GM13977 (cell line): ENCODE measurements at regions not wholly inside any gene's neighbourhood (a gene's known extent, or its start where the extent isn't known, plus 50 kb on each side); places are given as distances from the start of the nearest gene placed in this dataset.

Source experiments
- DNase-seq: peaks from one replicate; pipeline ENCODE4 v3.0.0; 2012; ENCODE audit warnings: low spot score
- in situ Hi-C: fragments of 300-500 bp; cut with MboI; formaldehyde crosslinking; loops from one replicate; pipeline ENCODE4 v1.12.0; 2022; ENCODE audit warnings: low sequenced_read_pairs, low pct_unique_long_range_greater_than_20kb, mixed read lengths, inconsistent platforms; ENCODE audit not compliant: unreplicated experiment
- TF ChIP-seq, protein P1 (sequence below): IDR thresholded peaks from 2 replicates; pipeline ENCODE4 v1.5.1; 2012; ENCODE audit warnings: mild to moderate bottlenecking, control low read depth; ENCODE audit not compliant: insufficient read depth; ENCODE audit errors: extremely low read depth, missing control alignments

DNA sequence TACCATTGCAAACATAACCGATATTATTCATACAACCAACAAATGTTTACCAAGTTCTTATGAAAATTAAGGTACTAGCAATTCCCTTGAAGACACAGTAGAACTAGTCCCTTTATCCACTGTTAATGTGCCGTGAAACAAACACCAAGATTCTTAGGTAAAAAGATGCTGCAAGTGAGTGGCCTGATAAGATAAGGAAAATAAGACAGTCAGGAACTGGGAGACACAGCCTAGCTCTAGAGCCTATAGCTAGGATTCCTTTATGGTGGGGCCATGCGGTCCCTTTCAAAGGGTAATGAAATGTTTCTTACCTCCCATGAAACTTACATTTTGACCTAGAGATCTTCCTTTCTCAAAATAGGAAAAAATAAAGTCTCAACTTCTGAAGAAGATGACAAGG, 658.4 kb upstream of the MIR17HG start:
- TF ChIP-seq, protein P1, sequence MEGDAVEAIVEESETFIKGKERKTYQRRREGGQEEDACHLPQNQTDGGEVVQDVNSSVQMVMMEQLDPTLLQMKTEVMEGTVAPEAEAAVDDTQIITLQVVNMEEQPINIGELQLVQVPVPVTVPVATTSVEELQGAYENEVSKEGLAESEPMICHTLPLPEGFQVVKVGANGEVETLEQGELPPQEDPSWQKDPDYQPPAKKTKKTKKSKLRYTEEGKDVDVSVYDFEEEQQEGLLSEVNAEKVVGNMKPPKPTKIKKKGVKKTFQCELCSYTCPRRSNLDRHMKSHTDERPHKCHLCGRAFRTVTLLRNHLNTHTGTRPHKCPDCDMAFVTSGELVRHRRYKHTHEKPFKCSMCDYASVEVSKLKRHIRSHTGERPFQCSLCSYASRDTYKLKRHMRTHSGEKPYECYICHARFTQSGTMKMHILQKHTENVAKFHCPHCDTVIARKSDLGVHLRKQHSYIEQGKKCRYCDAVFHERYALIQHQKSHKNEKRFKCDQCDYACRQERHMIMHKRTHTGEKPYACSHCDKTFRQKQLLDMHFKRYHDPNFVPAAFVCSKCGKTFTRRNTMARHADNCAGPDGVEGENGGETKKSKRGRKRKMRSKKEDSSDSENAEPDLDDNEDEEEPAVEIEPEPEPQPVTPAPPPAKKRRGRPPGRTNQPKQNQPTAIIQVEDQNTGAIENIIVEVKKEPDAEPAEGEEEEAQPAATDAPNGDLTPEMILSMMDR: no peak
- in situ Hi-C loops: no loop called here
- no peak for DNase-seq

DNA sequence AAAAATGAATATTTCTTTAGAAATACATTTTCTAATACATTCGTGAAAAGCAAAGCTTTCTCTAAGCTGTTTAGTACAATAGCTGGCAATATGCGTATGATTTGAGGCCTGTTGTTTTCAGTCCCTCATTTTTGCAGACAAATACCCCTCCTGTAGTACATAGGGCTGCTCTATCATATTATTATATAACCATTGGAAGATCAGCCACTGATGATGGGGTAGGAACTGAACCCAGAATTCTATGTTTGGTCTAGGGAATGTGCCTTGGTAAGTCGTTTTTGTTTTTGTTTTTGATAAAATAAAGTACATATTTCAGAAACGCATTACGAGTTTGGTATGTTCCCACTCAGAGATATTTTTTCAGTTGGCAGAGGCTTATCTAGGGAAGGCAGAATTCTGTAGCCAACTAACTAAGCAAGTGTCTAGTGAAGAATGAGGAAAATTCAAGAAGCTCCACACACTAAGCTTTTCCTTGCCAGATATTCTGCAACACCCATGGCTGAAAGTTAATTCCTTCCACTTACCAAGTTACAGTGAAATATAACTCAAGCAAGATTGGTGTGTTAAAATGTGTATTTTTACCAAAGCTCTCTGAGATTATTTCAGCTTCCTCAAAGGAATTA, 656.9 kb upstream of the MIR17HG start:
- in situ Hi-C loops: no loop called here
- TF ChIP-seq, protein P1: no peak
- DNase-seq: no peak

DNA sequence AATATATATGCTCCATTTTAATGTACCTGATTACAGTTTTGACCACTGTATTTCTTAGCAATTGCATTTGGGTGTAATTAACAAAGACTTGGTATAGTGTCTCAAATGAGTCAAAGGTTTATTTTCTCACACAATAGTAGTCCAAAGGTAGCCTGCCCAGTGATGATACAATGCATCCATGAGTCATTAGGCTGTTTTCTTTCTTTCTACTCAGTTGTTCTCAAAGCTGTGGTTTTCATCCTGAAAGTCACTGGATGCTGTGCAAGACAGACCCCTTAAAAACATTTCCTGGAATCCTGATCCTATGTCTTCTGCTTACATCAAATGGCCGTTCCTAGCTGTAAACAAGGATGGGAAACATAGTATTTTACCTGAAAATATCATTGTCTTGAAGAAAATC, 651.2 kb upstream of the MIR17HG start:
- no peak for DNase-seq
- TF ChIP-seq, protein P1: no peak

DNA sequence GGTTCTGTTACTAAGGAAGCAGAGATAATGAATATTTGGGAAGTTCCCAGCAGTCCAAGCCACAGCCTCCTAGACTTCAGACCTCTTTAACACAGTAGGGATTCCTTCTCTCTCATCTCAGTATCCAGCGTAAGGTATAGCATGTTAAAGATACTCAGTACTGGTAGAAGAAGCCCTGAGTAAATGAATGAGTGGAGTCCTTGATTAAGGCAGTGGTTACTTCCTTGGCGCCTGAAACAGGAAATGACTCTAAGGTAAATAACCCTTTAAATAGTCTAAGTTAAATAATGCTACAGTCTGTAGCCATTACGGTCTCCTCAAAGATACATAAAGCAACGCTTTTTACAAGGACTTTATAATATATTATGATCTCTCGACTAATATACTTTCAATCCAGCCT, 650.8 kb upstream of the MIR17HG start:
- TF ChIP-seq, protein P1: no peak
- DNase-seq: no peak
- in situ Hi-C loops: no loop called here

More for the DNA sequence above, 651.2 kb upstream of the MIR17HG start:
- in situ Hi-C loops: no loop called here

DNA sequence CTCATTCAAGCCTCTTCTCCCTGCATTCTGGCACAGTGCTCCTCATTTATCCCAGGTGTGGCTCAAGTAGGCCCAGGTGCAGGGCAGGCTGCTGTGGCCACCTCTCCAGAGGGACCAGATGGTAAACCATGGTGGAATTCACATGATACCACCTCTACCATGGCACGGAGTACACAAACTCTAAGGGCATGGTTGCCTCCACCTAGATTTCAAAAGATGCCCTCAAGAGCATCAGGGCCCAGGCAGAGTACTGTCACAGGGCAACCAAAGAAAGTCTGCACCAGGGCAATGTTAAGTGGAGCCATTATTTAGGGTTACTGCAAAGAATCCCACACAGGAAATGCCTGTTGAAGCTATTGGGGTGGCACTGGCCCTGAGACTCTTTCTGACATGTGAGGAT, 647.1 kb upstream of the MIR17HG start:
- in situ Hi-C loops: no loop called here
- TF ChIP-seq, protein P1: no peak

DNA sequence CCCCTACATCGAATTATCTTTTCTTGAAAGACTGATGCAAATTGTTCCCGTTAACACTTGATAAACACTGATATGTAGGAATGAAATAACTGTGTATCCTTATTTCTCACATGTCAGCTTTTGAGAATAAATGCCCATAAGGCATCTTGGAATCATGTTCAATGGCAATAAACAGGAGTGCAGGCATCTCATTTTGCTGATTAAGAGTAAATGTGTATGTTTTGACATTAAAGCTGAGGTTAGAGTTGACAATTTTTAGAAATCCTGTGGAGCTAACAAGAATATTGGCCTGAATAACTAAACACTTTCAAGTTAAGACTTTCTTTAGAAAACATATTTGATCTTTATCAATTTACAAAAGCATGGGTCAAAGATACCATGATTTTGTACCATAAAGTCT, 646.2 kb upstream of the MIR17HG start:
- TF ChIP-seq, protein P1: no peak
- in situ Hi-C loops: no loop called here
- DNase-seq: no peak

More for the DNA sequence above, 647.1 kb upstream of the MIR17HG start:
- DNase-seq: no peak

DNA sequence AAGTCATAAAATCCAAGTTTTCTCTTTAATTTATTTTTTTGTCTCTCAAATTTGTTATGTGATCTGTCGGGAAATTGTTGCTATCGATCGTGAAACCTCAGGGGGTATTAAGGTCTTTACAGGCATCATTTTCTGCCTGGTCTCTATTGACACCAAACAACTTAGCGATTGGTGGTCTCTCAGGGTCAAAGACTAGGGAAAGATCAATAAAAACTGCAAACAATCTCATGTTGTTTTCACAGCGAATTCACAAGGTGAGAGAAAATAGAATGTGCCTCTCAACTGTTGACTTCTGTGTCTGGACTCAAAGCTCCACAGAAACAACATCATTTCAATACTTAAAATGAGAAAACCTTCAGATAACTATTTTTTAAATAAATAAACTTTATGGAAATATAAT, 645.4 kb upstream of the MIR17HG start:
- DNase-seq: no peak
- in situ Hi-C loops: no loop called here
- TF ChIP-seq, protein P1: no peak
